GM21423 (cell line): ENCODE measurements at regions not wholly inside any gene's neighbourhood (a gene's known extent, or its start where the extent isn't known, plus 50 kb on each side); places are given as distances from the start of the nearest gene placed in this dataset.

ENCODE experiments used
- ATAC-seq: cut with Tn5 transposase; IDR thresholded peaks from one replicate; pipeline ENCODE4 v1.9.1; 2021; ENCODE audit warnings: mild to moderate bottlenecking, moderate library complexity; ENCODE audit not compliant: unreplicated experiment

DNA sequence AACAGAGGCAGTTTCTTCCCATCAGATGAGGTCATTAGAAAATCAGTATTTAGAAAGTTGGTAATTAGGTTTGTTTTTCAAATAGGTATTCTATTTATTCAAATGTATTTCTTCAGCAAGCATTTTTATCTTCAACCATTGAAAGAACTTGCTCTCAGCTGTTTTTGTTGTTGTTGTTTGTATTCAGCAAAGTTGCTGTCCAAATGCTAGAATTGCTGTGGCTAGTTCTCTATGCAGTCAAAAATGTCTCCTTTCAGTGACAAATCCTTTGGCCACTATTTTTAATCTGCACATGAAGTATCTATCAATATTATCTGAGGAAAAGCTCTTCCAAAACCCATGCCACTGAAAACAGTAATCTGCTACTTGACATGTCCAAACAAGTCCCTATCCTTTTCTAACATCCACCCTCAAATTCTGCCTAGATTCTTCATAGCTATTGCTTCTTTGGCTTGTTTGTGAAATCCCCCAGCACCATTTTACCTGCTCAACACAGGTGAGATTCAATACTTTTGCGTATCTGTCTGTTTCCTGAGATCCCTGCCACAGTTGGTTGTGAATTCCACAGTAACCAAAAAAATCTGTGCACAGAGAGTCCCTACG, 1005.4 kb downstream of the GRIK2 start:
- ATAC-seq: no peak

GRCh38 chr6:102390541-102390940, 997.0 kb downstream of the GRIK2 start:
- ATAC-seq: no peak

- ATAC-seq: no peak
Observed at GRCh38 chr6:102389994-102390393, 996.5 kb downstream of the GRIK2 start.

GRCh38 chr6:102387326-102388033, 994.0 kb downstream of the GRIK2 start:
- no peak for ATAC-seq

- no peak for ATAC-seq
Observed at GRCh38 chr6:102381203-102381602, 987.7 kb downstream of the GRIK2 start.

- no peak for ATAC-seq
Observed at GRCh38 chr6:102356170-102356569, 962.7 kb downstream of the GRIK2 start.

DNA sequence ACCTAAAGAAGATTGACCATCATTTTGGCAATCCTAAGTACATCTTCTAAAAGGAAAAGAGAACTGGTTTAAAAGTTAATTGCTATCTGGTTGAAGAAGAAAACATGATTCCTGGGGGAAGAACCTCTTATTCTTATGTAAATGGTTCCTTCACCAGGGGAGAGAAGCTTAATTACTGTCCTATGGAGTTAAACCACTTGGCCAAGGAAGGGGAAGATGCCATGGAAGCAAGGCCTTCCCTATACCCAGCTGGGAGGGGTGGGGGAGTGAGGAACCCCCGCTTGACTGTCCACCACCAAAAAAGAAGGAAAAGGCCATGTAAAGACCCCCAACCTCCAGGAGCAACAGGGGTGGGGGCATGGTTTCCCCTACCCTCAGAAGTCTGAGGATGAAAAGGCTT, 962.1 kb downstream of the GRIK2 start:
- no peak for ATAC-seq

DNA sequence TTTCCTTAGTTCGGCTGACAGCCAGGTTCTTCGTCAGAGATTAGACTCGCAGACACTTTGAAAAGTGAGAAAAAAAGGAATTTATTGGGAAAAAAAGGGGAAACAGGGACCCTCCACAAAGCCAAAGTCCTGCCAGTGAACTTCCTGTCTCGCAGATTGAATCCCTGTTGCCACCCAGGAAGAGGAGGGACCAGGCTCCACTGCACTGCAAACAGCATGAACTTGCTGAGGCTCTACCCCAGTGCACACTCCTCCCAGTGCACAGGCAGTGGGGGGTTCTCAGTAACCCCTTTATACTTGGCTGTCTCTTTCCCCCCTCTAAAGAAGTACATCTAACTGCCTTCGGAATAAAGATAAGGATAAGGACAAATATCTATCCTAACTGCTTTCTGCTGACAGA, 959.0 kb downstream of the GRIK2 start:
- no peak for ATAC-seq

DNA sequence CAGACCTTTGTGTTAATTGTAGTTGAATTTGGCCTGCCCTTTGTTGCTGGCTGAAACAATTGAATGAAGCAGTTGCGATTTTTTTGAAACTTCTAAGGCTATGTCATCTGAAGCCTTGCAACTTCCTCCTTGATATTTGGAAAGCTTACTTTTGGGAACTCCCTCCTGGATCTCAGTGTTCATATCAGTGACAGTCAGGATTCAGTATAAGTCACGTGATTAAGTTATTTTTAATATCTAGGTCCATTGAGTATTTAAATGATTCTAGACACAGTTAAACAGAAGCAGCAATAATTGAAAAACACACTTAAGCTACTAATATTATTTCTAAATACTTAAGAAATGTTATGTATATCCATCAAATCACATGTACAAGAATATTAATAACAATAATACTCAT, 951.3 kb downstream of the GRIK2 start:
- ATAC-seq: no peak

DNA sequence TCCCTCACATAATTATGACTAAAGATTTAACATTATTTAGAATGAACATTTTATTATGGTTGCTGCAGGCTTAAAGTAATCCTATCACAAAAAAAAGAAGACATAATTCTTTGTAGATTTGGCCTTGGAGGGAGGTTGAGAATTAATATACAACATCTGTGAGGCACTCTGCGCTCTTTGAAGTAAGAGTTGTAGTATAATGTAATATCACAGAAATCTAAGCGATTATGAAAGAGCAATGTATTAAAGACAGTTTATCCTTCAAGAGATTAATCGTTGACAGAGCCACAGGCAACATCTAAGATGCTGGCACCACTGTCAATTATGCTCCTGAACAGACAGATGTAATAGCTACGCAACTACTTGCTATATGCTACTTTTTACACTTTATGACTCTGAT, 946.8 kb downstream of the GRIK2 start:
- no peak for ATAC-seq

DNA sequence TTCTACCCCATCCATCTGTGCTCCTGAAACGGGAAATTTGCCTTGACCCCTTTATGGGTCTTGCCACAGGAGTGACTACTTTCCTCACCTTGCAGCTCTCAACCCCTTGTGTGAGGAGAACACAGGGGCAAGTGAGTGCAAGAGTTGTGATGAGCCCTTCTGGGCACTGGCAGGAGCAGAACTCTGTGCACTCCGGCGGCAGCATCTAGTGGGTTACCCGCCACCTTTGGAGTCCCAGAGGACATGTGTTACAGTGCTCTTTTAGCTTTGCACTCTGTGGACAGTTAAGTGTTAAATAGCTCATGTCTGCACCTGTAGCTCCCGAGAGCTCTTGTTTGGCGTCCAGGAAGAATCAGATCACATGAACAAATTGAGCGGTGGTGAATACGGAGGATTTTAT, 940.2 kb downstream of the GRIK2 start:
- ATAC-seq: no peak

DNA sequence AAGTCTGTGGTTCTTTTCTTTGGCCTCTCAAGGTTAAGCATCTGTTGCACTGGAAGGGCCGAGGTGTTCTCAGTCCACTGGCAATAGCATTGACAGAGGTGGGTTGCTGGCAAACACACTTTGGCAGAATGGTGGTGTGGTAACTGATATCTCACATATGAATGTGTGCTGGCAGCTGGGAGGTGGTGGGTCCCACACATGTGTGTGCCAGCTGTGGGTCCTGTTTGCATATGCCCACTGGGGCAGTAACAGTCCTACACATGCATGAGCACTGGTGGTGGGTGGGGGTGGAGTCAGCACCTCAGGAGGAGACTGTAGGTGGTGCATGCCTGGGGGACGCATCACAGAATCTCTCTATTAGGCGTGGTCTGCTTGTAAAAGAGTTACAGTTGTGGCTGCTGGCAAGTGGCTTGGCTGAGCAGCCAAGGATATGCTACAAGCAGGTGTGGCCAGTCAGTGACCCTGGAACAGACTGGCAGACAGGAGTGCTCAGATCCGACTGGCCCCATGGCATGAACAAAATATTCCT, 934.3 kb downstream of the GRIK2 start:
- ATAC-seq: no peak

- no peak for ATAC-seq
Observed at GRCh38 chr6:102313699-102314098, 920.2 kb downstream of the GRIK2 start.

DNA sequence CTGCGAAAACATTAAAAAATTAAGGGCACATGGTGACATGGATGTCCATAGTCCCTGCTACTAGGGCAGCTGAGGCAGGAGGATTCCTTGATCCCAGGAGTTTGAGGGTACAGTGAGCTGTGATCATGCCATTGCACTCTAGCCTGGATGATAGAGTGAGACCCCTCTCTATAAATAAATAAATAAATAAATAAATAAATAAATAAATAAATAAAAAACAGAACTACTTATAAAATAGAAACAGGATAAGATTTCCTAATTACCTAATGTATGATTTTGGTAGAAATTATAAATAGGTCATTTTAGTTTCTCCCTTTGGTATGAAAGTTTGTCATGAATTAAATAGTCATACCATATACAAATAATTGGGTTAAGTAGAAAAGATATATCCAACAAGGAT, 916.2 kb downstream of the GRIK2 start:
- no peak for ATAC-seq

GRCh38 chr6:102300350-102300749, 906.8 kb downstream of the GRIK2 start:
- no peak for ATAC-seq

GRCh38 chr6:102298051-102298450, 904.5 kb downstream of the GRIK2 start:
- no peak for ATAC-seq
